ENCODE measurements at regions not wholly inside any gene's neighbourhood (a gene's known extent, or its start where the extent isn't known, plus 50 kb on each side); places are given as distances from the start of the nearest gene placed in this dataset.

DNA sequence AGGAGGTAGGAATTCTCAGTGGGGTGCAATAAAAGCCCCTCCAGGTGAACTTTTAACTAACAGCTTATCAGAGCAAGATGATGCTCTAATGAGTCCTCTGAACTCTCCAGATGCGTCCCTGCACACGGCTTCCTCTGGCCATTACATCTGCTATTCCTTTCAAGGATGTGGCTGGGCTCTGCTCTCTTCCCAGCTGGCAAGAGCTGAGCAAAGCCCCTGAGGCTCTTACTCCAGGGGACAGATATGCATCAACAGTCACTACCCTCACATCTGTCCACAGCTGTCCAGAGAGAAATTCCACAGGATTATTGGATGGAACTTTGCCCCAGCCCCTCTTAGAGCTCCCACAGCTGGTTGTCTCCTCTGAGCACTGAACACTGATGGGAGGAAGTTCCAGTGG lies 267.8 kb downstream of the C1orf94 start:
- intact Hi-C loops (cut with micrococcal nuclease), result no loop called here
- H3K27me3 ChIP-seq (ENCODE audit: control insufficient read depth in 2 of 2, insufficient read depth in 2 of 2, low read length in 2 of 2), result no peaks in the 10 kb centered on the region
- H3K36me3 ChIP-seq (replicated peaks in 1 of 2; ENCODE audit: control insufficient read depth in 1 of 2, insufficient read depth in 2 of 2, low read length in 2 of 2), result no peaks in the 10 kb centered on the region
- Mint-ChIP-seq H3K4me1 (no peaks in the 10 kb centered on the region), H3K36me3 (no peaks in the 10 kb centered on the region), H3K27ac (no peak overlapping the region), H3K4me3 (no peak overlapping the region), H3K9me3 (peaks cover 0 to 3% (median 2%) of the 10 kb centered on the region in 7 donors), H3K27me3 (ENCODE audit: low read depth in 3 of 3) (peaks cover 6 to 9% (median 7%) of the 10 kb centered on the region in 3 donors)
- H3K4me3 ChIP-seq (replicated peaks in 1 of 3; ENCODE audit: low read depth in 2 of 3, low read length in 3 of 3), result no peak overlapping the region
- no peaks in the 10 kb centered on the region for H3K4me1 ChIP-seq (ENCODE audit: control insufficient read depth in 1 of 2, insufficient read depth in 2 of 2, low read length in 2 of 2)
- no peak overlapping the region for H2AFZ ChIP-seq (ENCODE audit: insufficient read depth, low read depth, low read length, poor library complexity, severe bottlenecking)
- H3K79me2 ChIP-seq (ENCODE audit: insufficient read depth, low read length), result no peaks in the 10 kb centered on the region
- 81% methylated on average over 2 of the region's 2 CpGs for WGBS (ENCODE audit: insufficient coverage)
- no peaks in the 10 kb centered on the region for H4K20me1 ChIP-seq (ENCODE audit: insufficient read depth, low read length)
- no peak overlapping the region for H3K9ac ChIP-seq (ENCODE audit: insufficient read depth, low read length, poor library complexity, severe bottlenecking)
- TF ChIP-seq, protein P1, sequence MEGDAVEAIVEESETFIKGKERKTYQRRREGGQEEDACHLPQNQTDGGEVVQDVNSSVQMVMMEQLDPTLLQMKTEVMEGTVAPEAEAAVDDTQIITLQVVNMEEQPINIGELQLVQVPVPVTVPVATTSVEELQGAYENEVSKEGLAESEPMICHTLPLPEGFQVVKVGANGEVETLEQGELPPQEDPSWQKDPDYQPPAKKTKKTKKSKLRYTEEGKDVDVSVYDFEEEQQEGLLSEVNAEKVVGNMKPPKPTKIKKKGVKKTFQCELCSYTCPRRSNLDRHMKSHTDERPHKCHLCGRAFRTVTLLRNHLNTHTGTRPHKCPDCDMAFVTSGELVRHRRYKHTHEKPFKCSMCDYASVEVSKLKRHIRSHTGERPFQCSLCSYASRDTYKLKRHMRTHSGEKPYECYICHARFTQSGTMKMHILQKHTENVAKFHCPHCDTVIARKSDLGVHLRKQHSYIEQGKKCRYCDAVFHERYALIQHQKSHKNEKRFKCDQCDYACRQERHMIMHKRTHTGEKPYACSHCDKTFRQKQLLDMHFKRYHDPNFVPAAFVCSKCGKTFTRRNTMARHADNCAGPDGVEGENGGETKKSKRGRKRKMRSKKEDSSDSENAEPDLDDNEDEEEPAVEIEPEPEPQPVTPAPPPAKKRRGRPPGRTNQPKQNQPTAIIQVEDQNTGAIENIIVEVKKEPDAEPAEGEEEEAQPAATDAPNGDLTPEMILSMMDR (IDR thresholded peaks at IDR 0.05), result no peak
- no peak overlapping the region for H3K27ac ChIP-seq (ENCODE audit: low read depth in 1 of 2, low read length in 2 of 2)
- no peak for DNase-seq
- H3K4me2 ChIP-seq (replicated peaks; ENCODE audit: extremely low read depth, low read length, poor library complexity, severe bottlenecking), result no peak overlapping the region
- H3K9me3 ChIP-seq (replicated peaks in 1 of 2; ENCODE audit: control insufficient read depth in 1 of 2, insufficient read depth in 1 of 2, low read length in 2 of 2), result no peaks in the 10 kb centered on the region

DNA sequence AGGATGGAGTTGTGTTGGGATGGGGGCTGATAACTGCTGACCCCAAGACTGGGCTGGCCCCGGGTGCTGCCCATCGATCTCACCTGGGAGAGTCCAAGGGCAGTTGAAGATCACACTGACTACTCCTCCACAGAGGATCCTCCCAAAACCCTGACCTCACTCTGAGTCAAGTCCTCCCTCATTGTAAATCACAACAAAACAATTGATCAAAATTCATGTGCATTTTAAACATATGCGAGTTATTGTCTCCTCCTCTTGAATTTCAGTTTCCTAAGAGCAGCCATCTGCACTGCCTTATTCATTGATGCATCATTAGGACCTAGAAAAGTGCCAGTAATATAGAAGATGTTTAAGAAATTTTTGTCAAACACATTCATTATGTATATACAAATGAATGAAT lies 273.6 kb downstream of the C1orf94 start:
- Mint-ChIP-seq H3K4me3 (no peak overlapping the region), H3K36me3 (no peaks in the 10 kb centered on the region), H3K27ac (no peak overlapping the region), H3K9me3 (peaks cover 0 to 3% (median 1%) of the 10 kb centered on the region in 7 donors), H3K4me1 (no peaks in the 10 kb centered on the region), H3K27me3 (ENCODE audit: low read depth in 3 of 3) (peaks cover 4 to 8% (median 6%) of the 10 kb centered on the region in 3 donors)
- Histone ChIP-seq H3K79me2 (ENCODE audit: insufficient read depth, low read length) (no peaks in the 10 kb centered on the region), H3K9ac (ENCODE audit: insufficient read depth, low read length, poor library complexity, severe bottlenecking) (no peak overlapping the region), H2AFZ (ENCODE audit: insufficient read depth, low read depth, low read length, poor library complexity, severe bottlenecking) (no peak overlapping the region), H3K36me3 (replicated peaks in 1 of 2; ENCODE audit: control insufficient read depth in 1 of 2, insufficient read depth in 2 of 2, low read length in 2 of 2) (no peaks in the 10 kb centered on the region), H3K4me3 (replicated peaks in 1 of 3; ENCODE audit: low read depth in 2 of 3, low read length in 3 of 3) (no peak overlapping the region), H3K4me1 (ENCODE audit: control insufficient read depth in 1 of 2, insufficient read depth in 2 of 2, low read length in 2 of 2) (no peaks in the 10 kb centered on the region), H4K20me1 (ENCODE audit: insufficient read depth, low read length) (no peaks in the 10 kb centered on the region), H3K27me3 (ENCODE audit: control insufficient read depth in 2 of 2, insufficient read depth in 2 of 2, low read length in 2 of 2) (no peaks in the 10 kb centered on the region), H3K27ac (ENCODE audit: low read depth in 1 of 2, low read length in 2 of 2) (no peak overlapping the region), H3K9me3 (replicated peaks in 1 of 2; ENCODE audit: control insufficient read depth in 1 of 2, insufficient read depth in 1 of 2, low read length in 2 of 2) (no peaks in the 10 kb centered on the region), H3K4me2 (replicated peaks; ENCODE audit: extremely low read depth, low read length, poor library complexity, severe bottlenecking) (no peak overlapping the region)
- TF ChIP-seq, protein P1 (IDR thresholded peaks at IDR 0.05), result no peak
- no peak for DNase-seq
- WGBS (ENCODE audit: insufficient coverage), result 92% methylated on average over 2 of the region's 3 CpGs
- intact Hi-C loops (cut with micrococcal nuclease), result no loop called here
